ENCODE measurements at regions not wholly inside any gene's neighbourhood (a gene's known extent, or its start where the extent isn't known, plus 50 kb on each side); places are given as distances from the start of the nearest gene placed in this dataset.

DNA sequence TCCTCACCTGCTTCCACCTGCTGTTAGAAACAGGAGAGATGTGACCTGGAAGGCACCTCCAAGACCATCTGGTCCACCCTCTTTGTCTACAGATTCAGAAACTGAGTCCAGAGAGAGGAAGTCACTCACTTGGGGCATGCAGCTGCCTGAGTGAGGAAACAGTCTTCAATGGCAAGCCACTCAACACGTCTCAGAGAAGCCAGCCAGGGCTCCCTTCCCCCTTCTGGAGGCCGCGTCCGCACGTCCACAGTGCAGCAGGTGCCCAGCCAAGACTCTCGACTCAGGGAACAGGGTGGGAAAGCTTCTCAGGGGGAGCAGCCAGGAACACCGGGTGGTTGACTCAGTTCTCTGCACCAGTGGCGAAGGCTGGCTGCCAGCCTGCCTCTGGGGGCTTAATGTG, 201.7 kb downstream of the BCL11A start:
- DNase-seq (ENCODE audit: low read depth, low spot score) (no peak), ATAC-seq (no peak)
- CTCF ChIA-PET, result no interaction called here
- Histone ChIP-seq H3K27ac (ENCODE audit: low read length) (no peak overlapping the region), H3K27me3 (ENCODE audit: control insufficient read depth, insufficient read depth, low read length) (peaks cover 2% of the 10 kb centered on the region), H3K4me3 (ENCODE audit: low read depth in 2 of 2, low read length in 2 of 2) (no peak overlapping the region), H3K9me3 (ENCODE audit: control insufficient read depth, insufficient read depth, low read depth, low read length) (no peaks in the 10 kb centered on the region), H3K36me3 (ENCODE audit: control insufficient read depth, insufficient read depth, low read length) (no peaks in the 10 kb centered on the region), H3K4me1 (ENCODE audit: control insufficient read depth, insufficient read depth, low read length) (no peaks in the 10 kb centered on the region)
- no peak for TF ChIP-seq TCF7L2 (IDR thresholded peaks at IDR 0.05; ENCODE audit: low read depth, low read length)
- TF ChIP-seq, protein P1, sequence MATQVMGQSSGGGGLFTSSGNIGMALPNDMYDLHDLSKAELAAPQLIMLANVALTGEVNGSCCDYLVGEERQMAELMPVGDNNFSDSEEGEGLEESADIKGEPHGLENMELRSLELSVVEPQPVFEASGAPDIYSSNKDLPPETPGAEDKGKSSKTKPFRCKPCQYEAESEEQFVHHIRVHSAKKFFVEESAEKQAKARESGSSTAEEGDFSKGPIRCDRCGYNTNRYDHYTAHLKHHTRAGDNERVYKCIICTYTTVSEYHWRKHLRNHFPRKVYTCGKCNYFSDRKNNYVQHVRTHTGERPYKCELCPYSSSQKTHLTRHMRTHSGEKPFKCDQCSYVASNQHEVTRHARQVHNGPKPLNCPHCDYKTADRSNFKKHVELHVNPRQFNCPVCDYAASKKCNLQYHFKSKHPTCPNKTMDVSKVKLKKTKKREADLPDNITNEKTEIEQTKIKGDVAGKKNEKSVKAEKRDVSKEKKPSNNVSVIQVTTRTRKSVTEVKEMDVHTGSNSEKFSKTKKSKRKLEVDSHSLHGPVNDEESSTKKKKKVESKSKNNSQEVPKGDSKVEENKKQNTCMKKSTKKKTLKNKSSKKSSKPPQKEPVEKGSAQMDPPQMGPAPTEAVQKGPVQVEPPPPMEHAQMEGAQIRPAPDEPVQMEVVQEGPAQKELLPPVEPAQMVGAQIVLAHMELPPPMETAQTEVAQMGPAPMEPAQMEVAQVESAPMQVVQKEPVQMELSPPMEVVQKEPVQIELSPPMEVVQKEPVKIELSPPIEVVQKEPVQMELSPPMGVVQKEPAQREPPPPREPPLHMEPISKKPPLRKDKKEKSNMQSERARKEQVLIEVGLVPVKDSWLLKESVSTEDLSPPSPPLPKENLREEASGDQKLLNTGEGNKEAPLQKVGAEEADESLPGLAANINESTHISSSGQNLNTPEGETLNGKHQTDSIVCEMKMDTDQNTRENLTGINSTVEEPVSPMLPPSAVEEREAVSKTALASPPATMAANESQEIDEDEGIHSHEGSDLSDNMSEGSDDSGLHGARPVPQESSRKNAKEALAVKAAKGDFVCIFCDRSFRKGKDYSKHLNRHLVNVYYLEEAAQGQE (IDR thresholded peaks at IDR 0.05; ENCODE audit: insufficient read depth in 1 of 2, low read depth in 2 of 2, low read length in 1 of 2), result no peak
- TF ChIP-seq SIN3A (IDR thresholded peaks at IDR 0.05; ENCODE audit: borderline replicate concordance, insufficient read depth, low read depth, low read length), result no peak
- no peak for TF ChIP-seq CTCF (IDR thresholded peaks at IDR 0.05)
- TF ChIP-seq POLR2AphosphoS5 (IDR thresholded peaks at IDR 0.05; ENCODE audit: low read depth, low read length), result no peak
- intact Hi-C loops (cut with micrococcal nuclease; ENCODE audit: unreplicated experiment) (no loop called here), in situ Hi-C loops (cut with HindIII; ENCODE audit: low pct_unique_long_range_greater_than_20kb, low sequenced_read_pairs) (no loop called here)
- POLR2A ChIA-PET, result interaction anchor here (0.6 kb wide), 1 partner anchor 195 kb away, joined by 5 read pairs; no protein-coding TSS in a partner anchor
- BruUV-seq (replicated peaks), result no TSS peak

- no TSS peak for BruUV-seq (replicated peaks)
- no peak overlapping the region for H3K27ac ChIP-seq (ENCODE audit: low read length)
- CTCF ChIA-PET, result interaction anchor here (0.5 kb wide), 1 partner anchor 199 kb away, joined by 6 read pairs; no protein-coding TSS in a partner anchor
- no peaks in the 10 kb centered on the region for H3K9me3 ChIP-seq (ENCODE audit: control insufficient read depth, insufficient read depth, low read depth, low read length)
- no peak overlapping the region for H3K4me3 ChIP-seq (ENCODE audit: low read depth in 2 of 2, low read length in 2 of 2)
- no peak for TF ChIP-seq SIN3A (IDR thresholded peaks at IDR 0.05; ENCODE audit: borderline replicate concordance, insufficient read depth, low read depth, low read length)
- TF ChIP-seq CTCF (IDR thresholded peaks at IDR 0.05), result no peak
- no peak for TF ChIP-seq TCF7L2 (IDR thresholded peaks at IDR 0.05; ENCODE audit: low read depth, low read length)
- TF ChIP-seq, protein P1 (IDR thresholded peaks at IDR 0.05; ENCODE audit: insufficient read depth in 1 of 2, low read depth in 2 of 2, low read length in 1 of 2), result no peak
- no peak for TF ChIP-seq POLR2AphosphoS5 (IDR thresholded peaks at IDR 0.05; ENCODE audit: low read depth, low read length)
- H3K27me3 ChIP-seq (ENCODE audit: control insufficient read depth, insufficient read depth, low read length), result peaks cover 2% of the 10 kb centered on the region
- no peak for DNase-seq (ENCODE audit: low read depth, low spot score)
- H3K36me3 ChIP-seq (ENCODE audit: control insufficient read depth, insufficient read depth, low read length), result no peaks in the 10 kb centered on the region
- intact Hi-C loops (cut with micrococcal nuclease; ENCODE audit: unreplicated experiment), result no loop called here
- ATAC-seq, result no peak
- POLR2A ChIA-PET, result no interaction called here
- no peaks in the 10 kb centered on the region for H3K4me1 ChIP-seq (ENCODE audit: control insufficient read depth, insufficient read depth, low read length)
- in situ Hi-C loops (cut with HindIII; ENCODE audit: low pct_unique_long_range_greater_than_20kb, low sequenced_read_pairs), result no loop called here
These were observed 202.1 kb downstream of the BCL11A start for GRCh38 chr2:60351321-60351720.
